Gastrocnemius medialis (tissue), 4 donors: ENCODE measurements at regions not wholly inside any gene's neighbourhood (a gene's known extent, or its start where the extent isn't known, plus 50 kb on each side); places are given as distances from the start of the nearest gene placed in this dataset.

Experiments used
- ATAC-seq, 2 donors: fragments of 150-250 bp; one replicate each; pipeline ENCODE4 v1.9.1; 2016
- DNase-seq, 2 donors: peaks; one replicate each; pipeline ENCODE4 v3.0.0-alpha.2; 2019
- H3K27ac ChIP-seq, 4 donors: fragments of 200-600 bp; sonication (generic); 1 replicate in 1 of 4; 2 replicates in 3 of 4; pipeline ENCODE4 v1.5.1; 2016 to 2018; ENCODE audit warnings: mild to moderate bottlenecking in 2 of 4, moderate library complexity in 1 of 4
- H3K27me3 ChIP-seq, 3 donors: fragments of 200-600 bp; sonication (generic) in 2 of 3; 1 replicate in 1 of 3; 2 replicates in 2 of 3; pipeline versions ENCODE4 v1.5.1 to v1.6.0; 2016 to 2019; ENCODE audit warnings: mild to moderate bottlenecking in 1 of 3, moderate library complexity in 1 of 3
- H3K36me3 ChIP-seq, 2 donors: fragments of 200-600 bp; sonication (generic) in 1 of 2; one replicate each; pipeline ENCODE4 v1.5.1; 2017 to 2018
- H3K4me1 ChIP-seq, 2 donors: fragments of 200-600 bp; sonication (generic) in 1 of 2; one replicate each; pipeline ENCODE4 v1.5.1; 2016 to 2017; ENCODE audit warnings: mild to moderate bottlenecking in 2 of 2
- H3K4me3 ChIP-seq, 4 donors: fragments of 200-600 bp; sonication (generic) in 3 of 4; 1 replicate in 1 of 4; 2 replicates in 3 of 4; pipeline ENCODE4 v1.5.1; 2016 to 2019; ENCODE audit warnings: mild to moderate bottlenecking in 2 of 4
- H3K9me3 ChIP-seq, 3 donors: fragments of 200-600 bp; sonication (generic) in 2 of 3; 1 replicate in 1 of 3; 2 replicates in 2 of 3; pipeline ENCODE4 v1.5.1; 2016 to 2019
- CTCF ChIP-seq, 5 experiments: fragments of 450-650 bp in 3 of 5; fragments of 200-600 bp in 2 of 5; sonication (generic) in 2 of 5; IDR thresholded peaks in 4 of 5; conservative IDR thresholded peaks in 1 of 5; 1 replicate in 4 of 5; 2 replicates in 1 of 5; pipeline ENCODE4 v1.5.1; 2016 to 2019; ENCODE audit warnings: antibody characterized with exemption in 5 of 5, mild to moderate bottlenecking in 3 of 5, moderate library complexity in 3 of 5
- POLR2A ChIP-seq, 2 donors: fragments of 450-650 bp; IDR thresholded peaks; one replicate each; pipeline ENCODE4 v1.6.1; 2017; ENCODE audit warnings: antibody characterized with exemption in 2 of 2, mild to moderate bottlenecking in 2 of 2, moderate library complexity in 2 of 2
- in situ Hi-C, 4 donors: fragments of 200-750 bp; cut with MboI; loops; one replicate each; pipeline versions ENCODE4 v1.15.0 to v1.8.0; 2017; ENCODE audit warnings: low sequenced_read_pairs in 4 of 4
- intact Hi-C: fragments of 100-400 bp; cut with DNase I; formaldehyde crosslinking; loops from one replicate; pipeline ENCODE4 v1.15.1; 2023; ENCODE audit warnings: low total_unique reads

GRCh38 chr1:56202186-56202585 is 377.2 kb downstream of the PLPP3 start:
- no peak for ATAC-seq
- Histone ChIP-seq H3K4me3 (no peak overlapping the region), H3K36me3 (no peaks in the 10 kb centered on the region), H3K9me3 (no peaks in the 10 kb centered on the region), H3K27ac (no peak overlapping the region), H3K4me1 (peaks cover 31 to 38% of the 10 kb centered on the region in 2 donors), H3K27me3 (no peaks in the 10 kb centered on the region)
- TF ChIP-seq CTCF (IDR thresholded peaks at IDR 0.05 in 4 of 5, conservative IDR thresholded peaks at IDR 0.05 in 1 of 5) (no peak), POLR2A (IDR thresholded peaks at IDR 0.05) (no peak)
- in situ Hi-C loops (no loop called here), intact Hi-C loops (no loop called here)
- DNase-seq: no peak

DNA sequence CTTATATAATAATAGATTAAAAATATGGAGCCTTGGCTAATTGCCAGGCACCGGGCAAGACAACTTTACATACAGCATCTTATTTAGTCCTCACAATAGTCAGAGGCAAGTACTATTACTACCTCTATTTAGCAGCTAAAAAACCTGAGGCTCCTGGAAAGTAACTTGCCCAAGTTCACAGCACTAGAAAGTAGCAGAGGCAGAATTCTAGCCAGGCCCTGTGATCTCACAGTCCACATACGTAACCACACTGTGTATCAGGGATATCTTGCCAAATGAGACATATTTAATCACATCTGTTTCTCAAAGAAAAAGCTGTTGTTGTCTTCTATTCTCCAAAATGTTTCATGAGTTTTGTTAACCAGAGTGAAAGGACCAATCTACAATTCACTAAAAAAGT is 378.5 kb downstream of the PLPP3 start:
- Histone ChIP-seq H3K4me3 (peak overlapping the region in 1 of 4 donors; percentile 0), H3K27me3 (no peaks in the 10 kb centered on the region), H3K27ac (peak overlapping the region; percentile 70 to 81 (median 76)), H3K9me3 (no peaks in the 10 kb centered on the region), H3K4me1 (peaks cover 37 to 46% of the 10 kb centered on the region in 2 donors), H3K36me3 (no peaks in the 10 kb centered on the region)
- in situ Hi-C loops (no loop called here), intact Hi-C loops (no loop called here)
- DNase-seq: no peak
- no peak for TF ChIP-seq CTCF (IDR thresholded peaks at IDR 0.05 in 4 of 5, conservative IDR thresholded peaks at IDR 0.05 in 1 of 5)
- TF ChIP-seq POLR2A (IDR thresholded peaks at IDR 0.05): no peak
- ATAC-seq: peak in 1 of 2 donors; percentile 19

- DNase-seq: peak in 1 of 2 donors; percentile 29
- in situ Hi-C loops: no loop called here
- Histone ChIP-seq H3K4me1 (peaks cover 37 to 46% of the 10 kb centered on the region in 2 donors), H3K36me3 (no peaks in the 10 kb centered on the region), H3K9me3 (no peaks in the 10 kb centered on the region), H3K27me3 (no peaks in the 10 kb centered on the region), H3K4me3 (peak overlapping the region in 1 of 4 donors; percentile 0), H3K27ac (peak overlapping the region; percentile 70 to 81 (median 76))
- ATAC-seq: peak; percentile 72 to 77
- intact Hi-C loops: no loop called here
- TF ChIP-seq CTCF (IDR thresholded peaks at IDR 0.05 in 4 of 5, conservative IDR thresholded peaks at IDR 0.05 in 1 of 5) (no peak), POLR2A (IDR thresholded peaks at IDR 0.05) (peak in 1 of 2 donors; percentile 14)
Observed at GRCh38 chr1:56200442-56200841, 378.9 kb downstream of the PLPP3 start.

- peaks cover 37 to 46% of the 10 kb centered on the region in 2 donors for H3K4me1 ChIP-seq
- intact Hi-C loops: loop anchor here (2.0 to 5.0 kb wide), 3 partner anchors 59 to 377 kb away; partner anchors contain the start of gene PLPP3
- H3K27ac ChIP-seq: peak overlapping the region; percentile 70 to 81 (median 76)
- H3K36me3 ChIP-seq: no peaks in the 10 kb centered on the region
- H3K4me3 ChIP-seq: no peak overlapping the region
- in situ Hi-C loops: no loop called here
- no peaks in the 10 kb centered on the region for H3K27me3 ChIP-seq
- no peak for TF ChIP-seq POLR2A (IDR thresholded peaks at IDR 0.05)
- ATAC-seq (no peak), DNase-seq (no peak)
- H3K9me3 ChIP-seq: no peaks in the 10 kb centered on the region
Observed at GRCh38 chr1:56199956-56200355, 379.4 kb downstream of the PLPP3 start.

DNA sequence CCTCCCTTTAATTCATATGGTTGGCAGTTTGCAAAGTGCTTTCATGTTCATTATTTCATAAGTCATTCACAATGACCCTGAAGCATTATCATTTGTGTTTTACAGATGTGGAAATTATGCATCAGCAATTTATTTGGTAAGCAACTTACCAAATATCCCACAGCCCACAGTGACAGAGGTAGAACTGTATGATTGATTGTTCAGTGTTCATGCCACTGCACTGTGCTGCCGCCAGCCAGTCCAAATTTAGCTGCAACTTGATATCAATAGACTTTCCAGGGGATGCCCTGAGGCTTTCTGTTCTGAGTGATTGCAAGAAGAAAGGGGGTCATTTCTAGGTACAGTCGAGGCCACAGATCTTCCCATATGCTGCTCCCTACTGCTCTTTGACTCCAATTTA is 380.3 kb downstream of the PLPP3 start:
- Histone ChIP-seq H3K27me3 (no peaks in the 10 kb centered on the region), H3K27ac (peak overlapping the region; percentile 70 to 81 (median 76)), H3K9me3 (no peaks in the 10 kb centered on the region), H3K4me1 (peaks cover 37 to 46% of the 10 kb centered on the region in 2 donors), H3K36me3 (no peaks in the 10 kb centered on the region), H3K4me3 (no peak overlapping the region)
- ATAC-seq (peak; percentile 78 to 80), DNase-seq (peak; percentile 38 to 60)
- intact Hi-C loops (loop anchor here (2.0 to 5.0 kb wide), 3 partner anchors 60 to 378 kb away; partner anchors contain the start of gene PLPP3), in situ Hi-C loops (no loop called here)
- TF ChIP-seq CTCF (IDR thresholded peaks at IDR 0.05 in 4 of 5, conservative IDR thresholded peaks at IDR 0.05 in 1 of 5) (no peak), POLR2A (IDR thresholded peaks at IDR 0.05) (no peak)
